Lung (tissue), 11 donors: ENCODE measurements at regions not wholly inside any gene's neighbourhood (a gene's known extent, or its start where the extent isn't known, plus 50 kb on each side); places are given as distances from the start of the nearest gene placed in this dataset.

ENCODE experiments used
- ATAC-seq: fragments of 200-7000 bp; cut with Tn5 transposase; one replicate; pipeline ENCODE4 v1.9.1; 2020; ENCODE audit warnings: moderate number of reproducible peaks; ENCODE audit not compliant: insufficient read depth, low FRiP score
- DNase-seq, 3 donors: peaks; one replicate each; pipeline ENCODE4 v3.0.0-alpha.2; 2013 to 2017
- H3K27ac ChIP-seq, 2 donors: one replicate each; pipeline ENCODE4 v1.5.1; 2013; ENCODE audit warnings: mild to moderate bottlenecking in 2 of 2, moderate library complexity in 2 of 2, control low read depth in 1 of 2, inconsistent platforms in 1 of 2, low read depth in 1 of 2, low read length in 1 of 2
- H3K27me3 ChIP-seq, 3 donors: one replicate each; pipeline ENCODE4 v1.5.1; 2013; ENCODE audit warnings: low read length in 2 of 3; ENCODE audit not compliant: control insufficient read depth in 3 of 3, insufficient read depth in 3 of 3
- H3K36me3 ChIP-seq, 4 donors: one replicate each; pipeline ENCODE4 v1.5.1; 2013; ENCODE audit warnings: low read length in 4 of 4, mild to moderate bottlenecking in 1 of 4, moderate library complexity in 1 of 4; ENCODE audit not compliant: control insufficient read depth in 4 of 4, insufficient read depth in 4 of 4
- H3K4me1 ChIP-seq, 5 donors: one replicate each; pipeline ENCODE4 v1.5.1; 2013; ENCODE audit warnings: low read length in 5 of 5, mild to moderate bottlenecking in 2 of 5, moderate library complexity in 1 of 5; ENCODE audit not compliant: control insufficient read depth in 5 of 5, insufficient read depth in 5 of 5
- H3K4me3 ChIP-seq: one replicate; pipeline ENCODE4 v1.5.1; 2013; ENCODE audit warnings: mild to moderate bottlenecking, control low read depth, moderate library complexity
- H3K9ac ChIP-seq, 2 donors: one replicate each; pipeline ENCODE4 v1.5.1; 2013; ENCODE audit warnings: low read length in 2 of 2, control low read depth in 1 of 2; ENCODE audit not compliant: insufficient read depth in 1 of 2
- H3K9me3 ChIP-seq, 4 donors: one replicate each; pipeline ENCODE4 v1.5.1; 2013; ENCODE audit warnings: low read length in 3 of 4, mild to moderate bottlenecking in 1 of 4, moderate library complexity in 1 of 4; ENCODE audit not compliant: control insufficient read depth in 4 of 4, insufficient read depth in 3 of 4
- WGBS, 2 donors: extraction: QIAGEN DNeasy Blood & Tissue Kit; methylation state at CpG; one replicate each; pipeline ENCODE4 v1.1.7; 2013; 5-methylcytosine and 5-hydroxymethylcytosine counted together
- TF ChIP-seq, protein P1 (sequence below): IDR thresholded peaks from 2 replicates; pipeline ENCODE4 v1.5.1; 2012; ENCODE audit warnings: mild to moderate bottlenecking; ENCODE audit errors: control extremely low read depth, extremely low read depth
- donor health status: control.
- donor health status: control.
- donor health status: Bipolar disorder and iron deficiency.
- donor health status: healthy.
- donor health status: DM: yes; HTN: yes; CAD: no.

DNA sequence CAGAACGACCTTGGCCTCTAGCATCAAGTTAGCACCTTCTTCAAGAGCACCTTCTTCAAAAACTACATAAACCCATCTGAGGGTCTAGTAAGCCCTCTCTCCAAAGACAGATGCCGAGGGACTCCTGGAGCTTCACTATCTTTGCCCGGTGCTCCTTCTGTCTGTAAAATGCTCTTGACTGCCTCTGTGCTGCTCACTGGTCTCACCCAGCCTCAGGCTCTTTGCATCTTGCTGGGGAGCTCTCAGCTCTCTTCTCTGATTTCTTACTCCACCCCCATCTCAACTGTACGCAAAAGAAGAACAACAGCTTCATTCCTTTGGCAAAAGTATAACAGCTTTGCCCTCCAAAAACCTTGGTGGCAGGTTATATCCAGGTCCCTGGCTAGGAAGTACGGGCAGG lies 404.2 kb downstream of the KLF12 start:
- 87 to 89% methylated on average over 5 of the region's 5 CpGs for WGBS, 2 donors

DNA sequence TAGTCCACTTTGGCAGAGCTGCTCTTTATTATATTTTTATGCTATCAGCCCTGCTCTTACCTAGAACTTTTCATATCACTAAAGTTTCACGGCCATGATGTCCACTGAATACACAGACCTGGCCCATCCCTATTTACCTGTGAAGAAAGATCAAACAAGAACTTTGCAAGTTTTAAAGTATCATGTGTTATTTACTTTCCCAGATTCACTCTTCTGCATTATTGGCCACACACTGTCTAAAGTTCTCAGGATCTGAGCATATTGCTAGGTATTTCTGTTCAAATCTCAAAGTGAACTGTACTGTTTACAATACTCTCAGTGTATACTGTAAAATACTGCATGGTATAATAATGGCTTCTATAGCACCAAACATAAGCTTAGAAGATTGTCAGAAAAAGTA lies 405.2 kb downstream of the KLF12 start:
- Histone ChIP-seq H3K27me3 (no peaks in the 10 kb centered on the region), H3K27ac (no peak overlapping the region), H3K36me3 (peaks cover 0 to 4% (median 0%) of the 10 kb centered on the region in 4 donors), H3K9ac (no peak overlapping the region), H3K4me3 (no peak overlapping the region), H3K9me3 (no peaks in the 10 kb centered on the region), H3K4me1 (no peaks in the 10 kb centered on the region)
- DNase-seq = no peak
- no peak for ATAC-seq
- WGBS, 2 donors = 87 to 89% methylated on average over 1 of the region's 1 CpG
- TF ChIP-seq, protein P1, sequence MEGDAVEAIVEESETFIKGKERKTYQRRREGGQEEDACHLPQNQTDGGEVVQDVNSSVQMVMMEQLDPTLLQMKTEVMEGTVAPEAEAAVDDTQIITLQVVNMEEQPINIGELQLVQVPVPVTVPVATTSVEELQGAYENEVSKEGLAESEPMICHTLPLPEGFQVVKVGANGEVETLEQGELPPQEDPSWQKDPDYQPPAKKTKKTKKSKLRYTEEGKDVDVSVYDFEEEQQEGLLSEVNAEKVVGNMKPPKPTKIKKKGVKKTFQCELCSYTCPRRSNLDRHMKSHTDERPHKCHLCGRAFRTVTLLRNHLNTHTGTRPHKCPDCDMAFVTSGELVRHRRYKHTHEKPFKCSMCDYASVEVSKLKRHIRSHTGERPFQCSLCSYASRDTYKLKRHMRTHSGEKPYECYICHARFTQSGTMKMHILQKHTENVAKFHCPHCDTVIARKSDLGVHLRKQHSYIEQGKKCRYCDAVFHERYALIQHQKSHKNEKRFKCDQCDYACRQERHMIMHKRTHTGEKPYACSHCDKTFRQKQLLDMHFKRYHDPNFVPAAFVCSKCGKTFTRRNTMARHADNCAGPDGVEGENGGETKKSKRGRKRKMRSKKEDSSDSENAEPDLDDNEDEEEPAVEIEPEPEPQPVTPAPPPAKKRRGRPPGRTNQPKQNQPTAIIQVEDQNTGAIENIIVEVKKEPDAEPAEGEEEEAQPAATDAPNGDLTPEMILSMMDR = no peak

More for the DNA sequence above, 404.2 kb downstream of the KLF12 start:
- no peaks in the 10 kb centered on the region for H3K4me1 ChIP-seq
- H3K4me3 ChIP-seq = no peak overlapping the region
- H3K9ac ChIP-seq = no peak overlapping the region
- H3K9me3 ChIP-seq = no peaks in the 10 kb centered on the region
- TF ChIP-seq, protein P1 = no peak
- no peaks in the 10 kb centered on the region for H3K27me3 ChIP-seq
- no peak overlapping the region for H3K27ac ChIP-seq
- no peak for ATAC-seq
- no peak for DNase-seq
- H3K36me3 ChIP-seq = peaks cover 0 to 4% (median under 1%) of the 10 kb centered on the region in 4 donors

DNA sequence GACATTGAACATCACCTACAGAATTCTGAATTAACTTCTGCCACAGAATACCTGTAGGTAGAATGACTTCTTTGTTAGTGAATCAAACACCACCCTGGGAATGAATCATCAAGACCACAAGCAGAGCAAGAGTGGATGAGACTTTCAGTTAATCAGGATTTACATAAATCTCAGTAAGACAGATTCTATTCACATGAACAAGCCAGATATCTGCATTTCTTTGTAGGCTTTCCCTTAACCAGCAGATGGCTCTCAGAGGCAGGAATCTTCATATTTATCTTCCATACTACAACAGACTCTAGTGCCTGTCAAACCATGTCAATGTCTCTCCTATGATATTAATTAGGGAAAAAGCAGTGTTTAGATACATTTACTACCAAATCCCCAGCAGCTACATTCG lies 412.1 kb downstream of the KLF12 start:
- Histone ChIP-seq H3K4me1 (peaks cover 0 to 12% (median 2%) of the 10 kb centered on the region in 5 donors), H3K9ac (no peak overlapping the region), H3K36me3 (no peaks in the 10 kb centered on the region), H3K9me3 (no peaks in the 10 kb centered on the region), H3K27me3 (no peaks in the 10 kb centered on the region), H3K27ac (no peak overlapping the region), H3K4me3 (no peak overlapping the region)
- WGBS, 2 donors = 77% methylated on average over 1 of the region's 1 CpG
- DNase-seq (peak in 1 of 3 donors; percentile 5), ATAC-seq (no peak)
- TF ChIP-seq, protein P1 = no peak

GRCh38 chr13:73721571-73721970 lies 412.6 kb downstream of the KLF12 start:
- no peaks in the 10 kb centered on the region for H3K27me3 ChIP-seq
- H3K27ac ChIP-seq = no peak overlapping the region
- TF ChIP-seq, protein P1 = no peak
- 96 to 98% methylated on average over 4 of the region's 4 CpGs for WGBS, 2 donors
- no peaks in the 10 kb centered on the region for H3K36me3 ChIP-seq
- peaks cover 0 to 14% (median 2%) of the 10 kb centered on the region in 5 donors for H3K4me1 ChIP-seq
- H3K4me3 ChIP-seq = no peak overlapping the region
- no peaks in the 10 kb centered on the region for H3K9me3 ChIP-seq
- no peak for DNase-seq
- no peak for ATAC-seq
- H3K9ac ChIP-seq = no peak overlapping the region
